NCI-H1417 treated with DMSO at 0.1 percent for 48 hours (cell line): ENCODE measurements at regions not wholly inside any gene's neighbourhood (a gene's known extent, or its start where the extent isn't known, plus 50 kb on each side); places are given as distances from the start of the nearest gene placed in this dataset.

Experiments
- DNase-seq: peaks from one replicate; lab custom pipeline; 2025; lab: John Stamatoyannopoulos, UW

GRCh38 chr17:6213859-6214258 lies 143.7 kb downstream of the WSCD1 start:
- no peak for DNase-seq

DNA sequence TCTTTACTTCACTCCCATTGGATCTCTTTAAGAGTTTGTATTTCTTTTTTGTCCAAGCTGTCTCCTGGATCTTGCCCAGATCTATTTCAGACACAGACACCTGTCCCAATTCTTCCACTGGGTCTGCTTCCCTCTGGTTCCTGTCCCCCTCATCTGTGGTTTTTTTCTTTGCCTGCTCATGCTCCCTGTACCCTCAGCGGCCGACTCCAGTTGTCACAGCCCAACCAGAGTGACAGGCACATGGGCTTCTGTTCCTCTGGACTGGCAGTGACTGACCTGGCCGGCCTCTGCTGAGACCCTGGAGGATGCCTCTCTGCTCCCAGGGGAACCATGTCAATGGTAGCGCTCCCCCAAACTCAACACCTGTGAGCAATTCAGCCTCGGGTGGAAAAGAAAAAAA lies 142.6 kb downstream of the WSCD1 start:
- DNase-seq: no peak

DNA sequence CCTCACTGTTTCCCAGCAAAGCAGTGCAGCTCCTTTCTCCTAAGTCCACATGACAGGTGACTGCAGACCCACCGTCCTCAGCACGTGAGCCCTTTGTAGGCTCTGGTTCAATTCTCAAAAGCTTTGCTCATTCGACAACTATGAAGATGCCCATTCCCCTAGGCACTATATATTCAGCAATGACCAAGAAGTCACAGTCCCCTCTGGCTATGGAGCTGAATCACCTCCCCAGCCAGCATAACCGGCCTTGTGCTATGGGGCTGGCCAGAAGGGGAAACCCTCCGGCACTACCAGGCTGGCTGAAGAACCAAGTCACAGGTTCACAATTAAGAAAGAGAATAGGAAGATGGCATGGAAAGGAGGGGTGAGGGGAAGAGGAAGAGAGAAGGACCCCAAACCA lies 139.7 kb downstream of the WSCD1 start:
- DNase-seq: no peak

- no peak for DNase-seq
Measured at GRCh38 chr17:6208608-6209180, 138.5 kb downstream of the WSCD1 start.

GRCh38 chr17:6205525-6205924 lies 135.3 kb downstream of the WSCD1 start:
- DNase-seq: no peak

- no peak for DNase-seq
Measured at GRCh38 chr17:6205033-6205432, 134.9 kb downstream of the WSCD1 start.

- no peak for DNase-seq
Measured at GRCh38 chr17:6204203-6204722, 134.1 kb downstream of the WSCD1 start.

GRCh38 chr17:6196355-6196754 lies 126.2 kb downstream of the WSCD1 start:
- DNase-seq: no peak

GRCh38 chr17:6195123-6195522 lies 124.9 kb downstream of the WSCD1 start:
- no peak for DNase-seq

- no peak for DNase-seq
Measured at GRCh38 chr17:6191405-6192324, 121.5 kb downstream of the WSCD1 start.

DNA sequence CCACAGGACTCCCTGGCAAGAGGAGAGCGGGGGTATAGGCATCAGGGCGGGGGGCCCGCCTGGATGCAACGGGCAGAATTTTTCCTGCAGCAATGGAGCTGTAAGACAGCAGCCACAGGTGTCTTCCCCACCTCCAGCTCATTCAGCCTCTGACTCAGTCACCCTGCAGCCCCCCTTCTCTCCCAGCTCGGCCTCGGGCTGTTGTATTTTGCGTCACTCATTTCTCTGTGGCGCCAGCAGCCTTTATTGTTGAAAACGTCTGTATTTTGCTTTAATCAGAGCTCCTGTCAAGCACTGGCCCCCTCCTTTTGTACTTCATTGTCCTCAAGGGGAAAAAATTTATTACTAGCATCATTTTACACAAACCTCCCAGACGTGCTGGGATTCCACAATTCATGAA lies 117.7 kb downstream of the WSCD1 start:
- no peak for DNase-seq

GRCh38 chr17:6186998-6187397 lies 116.8 kb downstream of the WSCD1 start:
- DNase-seq: no peak

DNA sequence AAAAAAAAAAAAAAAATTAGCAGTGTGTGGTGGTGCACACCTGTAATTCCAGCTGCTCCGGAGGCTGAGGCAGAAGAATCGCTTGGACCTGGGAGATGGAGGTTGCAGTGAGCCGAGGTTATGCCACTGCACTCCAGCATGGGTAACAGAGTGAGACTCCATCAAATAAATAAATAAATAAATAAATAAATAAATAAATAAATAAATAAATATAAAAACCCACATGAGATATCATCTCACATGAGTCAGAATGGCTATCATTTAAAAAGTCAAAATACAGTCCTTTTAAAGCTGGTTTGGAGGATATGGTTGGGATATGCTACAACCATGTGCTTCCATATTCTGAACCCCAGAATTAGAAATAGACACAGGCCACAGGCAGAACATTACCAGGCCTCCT lies 114.3 kb downstream of the WSCD1 start:
- no peak for DNase-seq

DNA sequence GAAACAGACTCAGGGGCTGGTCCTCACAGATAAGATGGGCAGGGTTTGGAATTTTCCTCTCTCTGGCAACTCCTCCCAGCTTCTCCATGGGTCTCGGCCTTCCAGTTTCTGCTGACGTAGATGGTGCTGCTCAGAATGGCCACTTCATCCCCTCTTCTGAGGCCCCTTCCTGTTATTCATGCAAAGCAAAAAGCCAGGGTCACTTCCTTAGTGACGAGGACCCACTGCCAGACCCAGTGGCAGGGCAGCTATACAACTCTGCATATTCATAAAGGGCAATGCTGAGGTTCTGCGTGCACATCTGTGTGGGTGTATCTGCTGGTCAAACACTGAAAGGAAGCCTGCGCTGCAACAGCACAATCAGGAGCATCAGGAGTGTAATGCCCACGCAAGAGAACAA lies 108.8 kb downstream of the WSCD1 start:
- no peak for DNase-seq

- no peak for DNase-seq
Measured at GRCh38 chr17:6177941-6178694, 107.9 kb downstream of the WSCD1 start.
